ENCODE measurements at regions not wholly inside any gene's neighbourhood (a gene's known extent, or its start where the extent isn't known, plus 50 kb on each side); places are given as distances from the start of the nearest gene placed in this dataset.

- peak; percentile 61 for DNase-seq (ENCODE audit: low spot score)
These were observed 283.3 kb upstream of the PWP1 start for GRCh38 chr12:107402041-107403022.

- DNase-seq (ENCODE audit: low spot score), result peak; percentile 25
These were observed 280.6 kb upstream of the PWP1 start for GRCh38 chr12:107404981-107405380.

GRCh38 chr12:107405436-107405835 is 280.2 kb upstream of the PWP1 start:
- no peak for DNase-seq (ENCODE audit: low spot score)

GRCh38 chr12:107406932-107407331 is 278.7 kb upstream of the PWP1 start:
- DNase-seq (ENCODE audit: low spot score), result no peak

GRCh38 chr12:107411792-107412535 is 273.6 kb upstream of the PWP1 start:
- no peak for DNase-seq (ENCODE audit: low spot score)

- DNase-seq (ENCODE audit: low spot score), result no peak
These were observed 270.5 kb upstream of the PWP1 start for GRCh38 chr12:107415071-107415470.

GRCh38 chr12:107415834-107416233 is 269.8 kb upstream of the PWP1 start:
- no peak for DNase-seq (ENCODE audit: low spot score)

- no peak for DNase-seq (ENCODE audit: low spot score)
These were observed 268.6 kb upstream of the PWP1 start for GRCh38 chr12:107417004-107417403.

- no peak for DNase-seq (ENCODE audit: low spot score)
These were observed 266.6 kb upstream of the PWP1 start for GRCh38 chr12:107418981-107419380.

- no peak for DNase-seq (ENCODE audit: low spot score)
These were observed 262.1 kb upstream of the PWP1 start for GRCh38 chr12:107423531-107423930.

- DNase-seq (ENCODE audit: low spot score), result no peak
These were observed 256.4 kb upstream of the PWP1 start for GRCh38 chr12:107429006-107429705.

- no peak for DNase-seq (ENCODE audit: low spot score)
These were observed 253.7 kb upstream of the PWP1 start for GRCh38 chr12:107431942-107432341.

- no peak for DNase-seq (ENCODE audit: low spot score)
These were observed 250.5 kb upstream of the PWP1 start for GRCh38 chr12:107435072-107435471.

GRCh38 chr12:107435520-107435919 is 250.1 kb upstream of the PWP1 start:
- no peak for DNase-seq (ENCODE audit: low spot score)

- DNase-seq (ENCODE audit: low spot score), result no peak
These were observed 249.2 kb upstream of the PWP1 start for GRCh38 chr12:107436376-107436775.

- no peak for DNase-seq (ENCODE audit: low spot score)
These were observed 248.8 kb upstream of the PWP1 start for GRCh38 chr12:107436836-107437235.

GRCh38 chr12:107437954-107438353 is 247.6 kb upstream of the PWP1 start:
- DNase-seq (ENCODE audit: low spot score), result no peak

GRCh38 chr12:107439026-107439738 is 246.4 kb upstream of the PWP1 start:
- DNase-seq (ENCODE audit: low spot score), result no peak

GRCh38 chr12:107440606-107441005 is 245.0 kb upstream of the PWP1 start:
- no peak for DNase-seq (ENCODE audit: low spot score)

- peak; percentile 2 for DNase-seq (ENCODE audit: low spot score)
These were observed 243.8 kb upstream of the PWP1 start for GRCh38 chr12:107441665-107442300.

GRCh38 chr12:107442326-107442987 is 243.1 kb upstream of the PWP1 start:
- DNase-seq (ENCODE audit: low spot score), result no peak

Data from CD4-positive, alpha-beta T cell treated with Interleukin-15 for 4 hours (primary cell).